ENCODE measurements at regions not wholly inside any gene's neighbourhood (a gene's known extent, or its start where the extent isn't known, plus 50 kb on each side); places are given as distances from the start of the nearest gene placed in this dataset.

DNA sequence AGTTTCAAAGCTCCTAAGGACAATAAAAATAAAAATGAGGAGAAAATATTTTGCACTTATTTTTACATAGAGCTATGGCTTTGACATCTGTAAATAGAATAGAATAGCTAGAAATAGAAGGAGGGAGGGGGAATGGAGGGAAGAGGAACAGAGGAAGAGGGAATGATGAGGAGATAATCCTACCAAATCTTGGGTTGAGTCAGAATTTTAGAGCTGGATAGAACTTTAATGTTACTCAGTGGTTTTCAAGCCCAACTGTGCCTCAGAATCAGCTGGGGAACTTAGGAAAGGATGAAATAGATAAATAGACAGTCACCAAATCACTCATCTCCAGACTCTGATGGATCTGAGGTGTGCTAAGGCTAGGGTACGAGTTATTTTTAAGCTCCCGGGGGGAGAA lies 190.3 kb upstream of the FREM1 start:
- 38% methylated on average over 2 of the region's 2 CpGs; no CpG with 5 or more reads in 1 of the 2 donors for WGBS, 2 donors (ENCODE audit: low coverage in 1 of 2)
- no peaks in the 10 kb centered on the region for H3K4me1 ChIP-seq
- in situ Hi-C loops (cut with MboI; ENCODE audit: low pct_ligation_motif_present in 1 of 4, low pct_unique_long_range_greater_than_20kb in 1 of 4, low sequenced_read_pairs in 3 of 4): no loop called here
- H3K27me3 ChIP-seq: no peaks in the 10 kb centered on the region
- intact Hi-C loops (cut with DNase I; ENCODE audit: low total_unique reads): no loop called here
- no peak for DNase-seq
- H3K27ac ChIP-seq: no peak overlapping the region
- H3K4me3 ChIP-seq: no peak overlapping the region
- H3K36me3 ChIP-seq: no peaks in the 10 kb centered on the region
- no peaks in the 10 kb centered on the region for H3K9me3 ChIP-seq
- TF ChIP-seq EP300 (IDR thresholded peaks at IDR 0.05; ENCODE audit: low read depth) (no peak), POLR2A (IDR thresholded peaks at IDR 0.05) (no peak), POLR2AphosphoS5 (IDR thresholded peaks at IDR 0.05) (no peak)
- TF ChIP-seq, protein P1, sequence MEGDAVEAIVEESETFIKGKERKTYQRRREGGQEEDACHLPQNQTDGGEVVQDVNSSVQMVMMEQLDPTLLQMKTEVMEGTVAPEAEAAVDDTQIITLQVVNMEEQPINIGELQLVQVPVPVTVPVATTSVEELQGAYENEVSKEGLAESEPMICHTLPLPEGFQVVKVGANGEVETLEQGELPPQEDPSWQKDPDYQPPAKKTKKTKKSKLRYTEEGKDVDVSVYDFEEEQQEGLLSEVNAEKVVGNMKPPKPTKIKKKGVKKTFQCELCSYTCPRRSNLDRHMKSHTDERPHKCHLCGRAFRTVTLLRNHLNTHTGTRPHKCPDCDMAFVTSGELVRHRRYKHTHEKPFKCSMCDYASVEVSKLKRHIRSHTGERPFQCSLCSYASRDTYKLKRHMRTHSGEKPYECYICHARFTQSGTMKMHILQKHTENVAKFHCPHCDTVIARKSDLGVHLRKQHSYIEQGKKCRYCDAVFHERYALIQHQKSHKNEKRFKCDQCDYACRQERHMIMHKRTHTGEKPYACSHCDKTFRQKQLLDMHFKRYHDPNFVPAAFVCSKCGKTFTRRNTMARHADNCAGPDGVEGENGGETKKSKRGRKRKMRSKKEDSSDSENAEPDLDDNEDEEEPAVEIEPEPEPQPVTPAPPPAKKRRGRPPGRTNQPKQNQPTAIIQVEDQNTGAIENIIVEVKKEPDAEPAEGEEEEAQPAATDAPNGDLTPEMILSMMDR (IDR thresholded peaks at IDR 0.05): no peak

DNA sequence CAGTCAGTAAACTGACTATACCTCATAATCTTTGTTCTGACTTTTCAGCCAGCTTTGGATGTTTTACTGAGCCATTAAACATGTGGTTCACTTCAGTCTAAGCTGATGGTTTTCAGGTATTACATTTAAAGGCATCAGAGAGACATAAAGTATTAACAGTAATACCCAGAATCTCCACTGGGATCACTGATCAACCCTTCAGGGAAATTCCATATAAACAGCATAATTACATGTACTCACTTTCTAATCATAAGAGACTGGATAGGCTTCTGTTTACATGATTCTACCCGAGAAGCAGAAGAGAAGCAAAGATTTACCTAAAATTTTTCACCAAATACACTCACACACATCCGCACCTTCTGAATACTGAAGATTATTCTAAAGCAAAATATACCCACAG lies 186.7 kb upstream of the FREM1 start:
- in situ Hi-C loops (cut with MboI; ENCODE audit: low pct_ligation_motif_present in 1 of 4, low pct_unique_long_range_greater_than_20kb in 1 of 4, low sequenced_read_pairs in 3 of 4): no loop called here
- no peak for DNase-seq
- intact Hi-C loops (cut with DNase I; ENCODE audit: low total_unique reads): no loop called here
- Histone ChIP-seq H3K27me3 (no peaks in the 10 kb centered on the region), H3K4me1 (no peaks in the 10 kb centered on the region), H3K36me3 (no peaks in the 10 kb centered on the region), H3K4me3 (no peak overlapping the region), H3K27ac (no peak overlapping the region), H3K9me3 (no peaks in the 10 kb centered on the region)
- 80 to 86% methylated on average over 2 of the region's 2 CpGs for WGBS, 2 donors (ENCODE audit: low coverage in 1 of 2)
- TF ChIP-seq, protein P1 (IDR thresholded peaks at IDR 0.05): no peak
- TF ChIP-seq EP300 (IDR thresholded peaks at IDR 0.05; ENCODE audit: low read depth) (no peak), POLR2AphosphoS5 (IDR thresholded peaks at IDR 0.05) (no peak), POLR2A (IDR thresholded peaks at IDR 0.05) (no peak)

DNA sequence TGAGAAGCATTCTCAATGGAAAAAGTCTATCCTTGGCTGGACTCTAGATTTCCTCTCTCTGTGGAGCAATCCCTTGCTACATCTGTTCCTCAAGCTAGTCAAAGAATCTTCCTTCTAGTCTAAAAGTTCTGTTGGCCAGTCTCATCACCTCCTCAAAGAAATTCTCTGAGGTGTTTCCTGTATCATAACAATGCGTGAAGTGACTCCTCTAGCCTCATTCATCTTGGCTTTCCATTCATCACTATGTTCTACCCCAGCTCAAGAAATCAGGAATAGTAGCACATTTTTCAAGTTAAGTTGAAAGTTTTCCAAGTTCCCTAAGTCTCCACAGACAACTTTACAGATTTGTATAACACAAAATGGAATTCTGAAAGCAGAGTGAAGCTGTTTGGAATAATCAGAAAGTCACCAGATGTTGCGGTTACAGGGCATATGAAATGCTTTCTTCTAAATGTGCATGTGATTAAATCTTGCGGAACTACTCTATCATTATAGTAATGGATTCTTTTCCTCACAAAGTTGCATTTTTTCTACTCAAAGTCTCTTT lies 176.6 kb upstream of the FREM1 start:
- no peaks in the 10 kb centered on the region for H3K27me3 ChIP-seq
- no peak for DNase-seq
- H3K9me3 ChIP-seq: no peaks in the 10 kb centered on the region
- 73 to 84% methylated on average over 3 of the region's 3 CpGs for WGBS, 2 donors (ENCODE audit: low coverage in 1 of 2)
- no peak overlapping the region for H3K4me3 ChIP-seq
- H3K27ac ChIP-seq: no peak overlapping the region
- intact Hi-C loops (cut with DNase I; ENCODE audit: low total_unique reads): no loop called here
- TF ChIP-seq EP300 (IDR thresholded peaks at IDR 0.05; ENCODE audit: low read depth) (no peak), POLR2AphosphoS5 (IDR thresholded peaks at IDR 0.05) (no peak), POLR2A (IDR thresholded peaks at IDR 0.05) (no peak)
- TF ChIP-seq, protein P1 (IDR thresholded peaks at IDR 0.05): no peak
- in situ Hi-C loops (cut with MboI; ENCODE audit: low pct_ligation_motif_present in 1 of 4, low pct_unique_long_range_greater_than_20kb in 1 of 4, low sequenced_read_pairs in 3 of 4): no loop called here
- no peaks in the 10 kb centered on the region for H3K36me3 ChIP-seq
- H3K4me1 ChIP-seq: no peaks in the 10 kb centered on the region

DNA sequence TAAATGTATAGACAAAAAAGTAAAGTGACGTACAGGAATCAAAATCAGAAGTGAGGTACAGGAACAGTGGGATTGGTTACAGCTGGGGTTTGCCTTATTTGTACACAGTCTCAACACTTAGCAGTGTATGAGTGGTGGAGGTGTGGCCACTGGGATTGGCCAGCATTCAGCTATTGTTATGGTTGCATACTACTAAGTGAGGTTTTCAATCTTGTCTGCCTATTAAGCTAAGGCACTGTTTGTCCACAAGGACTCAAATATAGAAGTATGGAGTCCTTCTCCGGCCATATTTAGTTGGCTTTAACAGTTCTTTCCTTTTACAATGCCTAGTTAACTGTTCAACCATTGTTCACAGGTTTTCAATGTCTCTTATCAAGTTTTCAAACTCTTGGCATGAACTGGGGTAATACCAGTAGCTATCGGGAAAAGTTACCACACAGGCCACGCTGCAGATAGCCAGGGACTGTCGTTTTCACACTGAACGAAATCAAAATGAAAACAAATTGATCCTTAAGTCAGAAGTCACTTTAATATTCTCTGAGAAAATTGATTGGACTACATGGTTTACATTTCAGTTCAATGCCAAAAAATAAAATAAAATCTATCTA lies 176.0 kb upstream of the FREM1 start:
- H3K36me3 ChIP-seq: no peaks in the 10 kb centered on the region
- in situ Hi-C loops (cut with MboI; ENCODE audit: low pct_ligation_motif_present in 1 of 4, low pct_unique_long_range_greater_than_20kb in 1 of 4, low sequenced_read_pairs in 3 of 4): no loop called here
- no peak overlapping the region for H3K27ac ChIP-seq
- no peaks in the 10 kb centered on the region for H3K9me3 ChIP-seq
- intact Hi-C loops (cut with DNase I; ENCODE audit: low total_unique reads): no loop called here
- DNase-seq: no peak
- WGBS, 2 donors (ENCODE audit: low coverage in 1 of 2): 62 to 82% methylated on average over 5 to 6 of the region's 6 CpGs
- no peaks in the 10 kb centered on the region for H3K4me1 ChIP-seq
- no peaks in the 10 kb centered on the region for H3K27me3 ChIP-seq
- H3K4me3 ChIP-seq: no peak overlapping the region
- TF ChIP-seq POLR2AphosphoS5 (IDR thresholded peaks at IDR 0.05) (no peak), EP300 (IDR thresholded peaks at IDR 0.05; ENCODE audit: low read depth) (no peak)
- TF ChIP-seq, protein P1 (IDR thresholded peaks at IDR 0.05): no peak
